ENCODE measurements at regions not wholly inside any gene's neighbourhood (a gene's known extent, or its start where the extent isn't known, plus 50 kb on each side); places are given as distances from the start of the nearest gene placed in this dataset.
"Not testable (repeated sequence)": the region's sequence is repeated elsewhere in the genome, so short reads cannot be mapped to it uniquely, and the experiment has no call there.

DNA sequence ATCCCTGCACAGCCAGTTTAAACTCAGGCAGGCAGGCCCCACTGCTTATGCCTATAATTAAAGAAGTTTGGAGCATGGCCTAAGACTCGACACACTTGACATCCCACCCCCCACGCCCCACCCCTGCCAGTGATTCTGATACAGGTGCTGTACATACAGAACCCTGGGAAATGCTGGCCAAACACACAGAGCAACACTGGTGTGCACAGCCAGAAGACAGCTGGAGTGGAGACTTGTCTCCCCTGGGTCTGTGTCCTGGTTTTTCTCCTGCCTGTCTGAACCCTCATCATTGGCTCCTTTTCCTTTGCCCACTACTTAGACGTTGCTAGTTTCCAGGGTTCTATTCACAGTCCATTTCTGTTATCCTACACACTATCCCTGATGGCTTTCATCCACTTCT is 76.8 kb downstream of the DLEU7 start:
- DNase-seq: no peak

DNA sequence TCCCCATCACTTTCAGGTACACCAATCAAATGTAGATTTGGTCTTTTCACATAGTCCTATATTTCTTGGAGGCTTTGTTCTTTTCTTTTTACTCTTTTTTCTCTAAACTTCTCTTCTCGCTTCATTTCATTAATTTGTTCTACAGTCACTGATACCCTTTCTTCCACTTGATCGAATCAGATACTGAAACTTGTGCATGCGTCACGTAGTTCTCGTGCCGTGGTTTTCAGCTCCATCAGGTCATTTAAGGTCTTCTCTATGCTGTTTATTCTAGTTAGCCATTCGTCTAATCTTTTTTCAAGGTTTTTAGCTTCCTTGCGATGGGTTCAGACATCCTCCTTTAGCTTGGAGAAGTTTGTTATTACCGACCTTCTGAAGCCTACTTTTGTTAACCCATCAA is 70.6 kb downstream of the DLEU7 start:
- not testable (repeated sequence) for DNase-seq
